CD4-positive, CD25-positive, alpha-beta regulatory T cell (primary cell): ENCODE measurements at regions not wholly inside any gene's neighbourhood (a gene's known extent, or its start where the extent isn't known, plus 50 kb on each side); places are given as distances from the start of the nearest gene placed in this dataset.
"Not testable (repeated sequence)": the region's sequence is repeated elsewhere in the genome, so short reads cannot be mapped to it uniquely, and the experiment has no call there.

Source experiments
- ATAC-seq, 2 donors: fragments of 150-1000 bp; cut with Tn5 transposase; one replicate each; pipeline ENCODE4 v1.10.0; 2021; ENCODE audit warnings: low read depth in 2 of 2, moderate number of reproducible peaks in 2 of 2, moderate library complexity in 1 of 2
- DNase-seq, 3 donors: peaks; one replicate each; pipeline versions ENCODE4 v3.0.0 to v3.0.0-alpha.2; 2012 to 2022; ENCODE audit warnings: mixed read lengths in 1 of 3
- H3K27ac ChIP-seq: one replicate; pipeline ENCODE4 v1.7.0; 2013; ENCODE audit warnings: mild to moderate bottlenecking, low read length; ENCODE audit not compliant: insufficient read depth, poor library complexity, severe bottlenecking
- H3K27me3 ChIP-seq: one replicate; pipeline ENCODE4 v1.7.0; 2013; ENCODE audit warnings: low read length; ENCODE audit not compliant: control insufficient read depth, insufficient read depth
- H3K36me3 ChIP-seq: one replicate; pipeline ENCODE4 v1.7.0; 2013; ENCODE audit warnings: mild to moderate bottlenecking, low read length, moderate library complexity; ENCODE audit not compliant: control insufficient read depth, insufficient read depth
- H3K4me1 ChIP-seq: 2 replicates; pipeline ENCODE4 v1.7.0; 2013; ENCODE audit warnings: mild to moderate bottlenecking, low read length; ENCODE audit not compliant: insufficient read depth, control insufficient read depth, poor library complexity, severe bottlenecking
- H3K4me3 ChIP-seq: one replicate; pipeline ENCODE4 v1.7.0; 2013; ENCODE audit warnings: low read depth, mild to moderate bottlenecking, low read length, moderate library complexity
- H3K9me3 ChIP-seq, 2 experiments: 1 replicate in 1 of 2; 2 replicates in 1 of 2; pipeline ENCODE4 v1.7.0; 2013; ENCODE audit warnings: low read length in 2 of 2, mild to moderate bottlenecking in 1 of 2, moderate library complexity in 1 of 2; ENCODE audit not compliant: control insufficient read depth in 2 of 2
- H3K27ac Mint-ChIP-seq, 3 donors: one replicate each; pipeline ENCODE4 v1.8.0; 2020 to 2022; ENCODE audit warnings: mild to moderate bottlenecking in 3 of 3, mixed read lengths in 3 of 3, moderate library complexity in 2 of 3
- H3K27me3 Mint-ChIP-seq: one replicate; pipeline ENCODE4 v1.8.0; 2022; ENCODE audit warnings: mild to moderate bottlenecking, mixed read lengths
- H3K36me3 Mint-ChIP-seq: one replicate; pipeline ENCODE4 v1.8.0; 2020; ENCODE audit warnings: mixed read lengths
- H3K4me1 Mint-ChIP-seq, 4 donors: one replicate each; pipeline ENCODE4 v1.8.0; 2020 to 2022; ENCODE audit warnings: mixed read lengths in 4 of 4, mild to moderate bottlenecking in 1 of 4
- H3K4me3 Mint-ChIP-seq, 4 donors: one replicate each; pipeline ENCODE4 v1.8.0; 2020 to 2022; ENCODE audit warnings: mild to moderate bottlenecking in 4 of 4, mixed read lengths in 4 of 4, moderate library complexity in 3 of 4
- H3K9me3 Mint-ChIP-seq, 7 donors: one replicate each; pipeline ENCODE4 v1.8.0; 2020 to 2022; ENCODE audit warnings: mixed read lengths in 7 of 7, mild to moderate bottlenecking in 3 of 7, moderate library complexity in 2 of 7

- Histone ChIP-seq H3K27me3 (no peaks in the 10 kb centered on the region), H3K36me3 (no peaks in the 10 kb centered on the region), H3K27ac (no peak overlapping the region), H3K4me1 (no peaks in the 10 kb centered on the region), H3K4me3 (no peak overlapping the region), H3K9me3 (no peaks in the 10 kb centered on the region)
- Mint-ChIP-seq H3K27me3 (no peaks in the 10 kb centered on the region), H3K36me3 (no peaks in the 10 kb centered on the region), H3K9me3 (peaks cover 0 to 2% (median 0%) of the 10 kb centered on the region in 7 donors), H3K27ac (no peak overlapping the region), H3K4me1 (no peaks in the 10 kb centered on the region), H3K4me3 (no peak overlapping the region)
- DNase-seq (no peak), ATAC-seq (no peak)
Measured at GRCh38 chr18:56285387-56286065, 352.9 kb downstream of the TXNL1 start.

- no peaks in the 10 kb centered on the region for H3K9me3 ChIP-seq
- DNase-seq (no peak), ATAC-seq (no peak)
- no peaks in the 10 kb centered on the region for H3K36me3 Mint-ChIP-seq
- no peaks in the 10 kb centered on the region for H3K36me3 ChIP-seq
- H3K4me1 Mint-ChIP-seq = no peaks in the 10 kb centered on the region
- H3K4me1 ChIP-seq = no peaks in the 10 kb centered on the region
- no peaks in the 10 kb centered on the region for H3K27me3 Mint-ChIP-seq
- H3K9me3 Mint-ChIP-seq = peaks cover 0 to 3% (median 0%) of the 10 kb centered on the region in 7 donors
- H3K4me3 ChIP-seq = no peak overlapping the region
- no peak overlapping the region for H3K4me3 Mint-ChIP-seq
- no peak overlapping the region for H3K27ac ChIP-seq
- no peak overlapping the region for H3K27ac Mint-ChIP-seq
- H3K27me3 ChIP-seq = no peaks in the 10 kb centered on the region
Measured at GRCh38 chr18:56284319-56284718, 354.1 kb downstream of the TXNL1 start.

GRCh38 chr18:56283316-56283715 lies 355.1 kb downstream of the TXNL1 start:
- Histone ChIP-seq H3K36me3 (no peaks in the 10 kb centered on the region), H3K27ac (no peak overlapping the region), H3K9me3 (no peaks in the 10 kb centered on the region), H3K27me3 (no peaks in the 10 kb centered on the region), H3K4me3 (no peak overlapping the region), H3K4me1 (no peaks in the 10 kb centered on the region)
- ATAC-seq (no peak), DNase-seq (no peak)
- no peaks in the 10 kb centered on the region for H3K36me3 Mint-ChIP-seq
- no peaks in the 10 kb centered on the region for H3K4me1 Mint-ChIP-seq
- H3K27me3 Mint-ChIP-seq = no peaks in the 10 kb centered on the region
- no peak overlapping the region for H3K27ac Mint-ChIP-seq
- H3K9me3 Mint-ChIP-seq = peaks cover 0 to 5% (median 0%) of the 10 kb centered on the region in 7 donors
- no peak overlapping the region for H3K4me3 Mint-ChIP-seq

GRCh38 chr18:56282234-56283104 lies 355.9 kb downstream of the TXNL1 start:
- Histone ChIP-seq H3K27ac (no peak overlapping the region), H3K9me3 (no peaks in the 10 kb centered on the region), H3K4me3 (no peak overlapping the region), H3K27me3 (no peaks in the 10 kb centered on the region), H3K36me3 (no peaks in the 10 kb centered on the region), H3K4me1 (no peaks in the 10 kb centered on the region)
- DNase-seq = no peak
- H3K9me3 Mint-ChIP-seq = peaks cover 0 to 5% (median 0%) of the 10 kb centered on the region in 7 donors
- no peak for ATAC-seq
- no peaks in the 10 kb centered on the region for H3K4me1 Mint-ChIP-seq
- H3K27ac Mint-ChIP-seq = no peak overlapping the region
- H3K27me3 Mint-ChIP-seq = no peaks in the 10 kb centered on the region
- H3K4me3 Mint-ChIP-seq = no peak overlapping the region
- no peaks in the 10 kb centered on the region for H3K36me3 Mint-ChIP-seq

GRCh38 chr18:56279816-56280215 lies 358.6 kb downstream of the TXNL1 start:
- not testable (repeated sequence) for H3K27me3 Mint-ChIP-seq, H3K9me3 ChIP-seq, H3K4me1 Mint-ChIP-seq, H3K9me3 Mint-ChIP-seq, H3K36me3 ChIP-seq, H3K27ac ChIP-seq, H3K4me3 ChIP-seq, ATAC-seq, H3K27ac Mint-ChIP-seq, DNase-seq, H3K4me3 Mint-ChIP-seq, H3K4me1 ChIP-seq, H3K27me3 ChIP-seq, H3K36me3 Mint-ChIP-seq

- no peaks in the 10 kb centered on the region for H3K9me3 ChIP-seq
- no peak for ATAC-seq
- Mint-ChIP-seq H3K27me3 (no peaks in the 10 kb centered on the region), H3K27ac (no peak overlapping the region), H3K4me3 (no peak overlapping the region), H3K9me3 (peaks cover 0 to 5% (median 0%) of the 10 kb centered on the region in 7 donors), H3K4me1 (no peaks in the 10 kb centered on the region), H3K36me3 (no peaks in the 10 kb centered on the region)
- H3K36me3 ChIP-seq = no peaks in the 10 kb centered on the region
- no peaks in the 10 kb centered on the region for H3K4me1 ChIP-seq
- H3K4me3 ChIP-seq = no peak overlapping the region
- H3K27ac ChIP-seq = no peak overlapping the region
- no peak for DNase-seq
- no peaks in the 10 kb centered on the region for H3K27me3 ChIP-seq
Measured at GRCh38 chr18:56278421-56279003, 359.9 kb downstream of the TXNL1 start.

- H3K4me1 ChIP-seq = no peaks in the 10 kb centered on the region
- H3K4me3 ChIP-seq = no peak overlapping the region
- ATAC-seq (no peak), DNase-seq (no peak)
- no peak overlapping the region for H3K4me3 Mint-ChIP-seq
- H3K4me1 Mint-ChIP-seq = no peaks in the 10 kb centered on the region
- H3K9me3 Mint-ChIP-seq = peaks cover 0 to 3% (median 0%) of the 10 kb centered on the region in 7 donors
- H3K9me3 ChIP-seq = no peaks in the 10 kb centered on the region
- no peaks in the 10 kb centered on the region for H3K27me3 ChIP-seq
- H3K36me3 ChIP-seq = no peaks in the 10 kb centered on the region
- no peaks in the 10 kb centered on the region for H3K36me3 Mint-ChIP-seq
- H3K27me3 Mint-ChIP-seq = no peaks in the 10 kb centered on the region
- H3K27ac ChIP-seq = no peak overlapping the region
- no peak overlapping the region for H3K27ac Mint-ChIP-seq
Measured at GRCh38 chr18:56276466-56276865, 361.9 kb downstream of the TXNL1 start.
